ENCODE measurements at regions not wholly inside any gene's neighbourhood (a gene's known extent, or its start where the extent isn't known, plus 50 kb on each side); places are given as distances from the start of the nearest gene placed in this dataset.

DNA sequence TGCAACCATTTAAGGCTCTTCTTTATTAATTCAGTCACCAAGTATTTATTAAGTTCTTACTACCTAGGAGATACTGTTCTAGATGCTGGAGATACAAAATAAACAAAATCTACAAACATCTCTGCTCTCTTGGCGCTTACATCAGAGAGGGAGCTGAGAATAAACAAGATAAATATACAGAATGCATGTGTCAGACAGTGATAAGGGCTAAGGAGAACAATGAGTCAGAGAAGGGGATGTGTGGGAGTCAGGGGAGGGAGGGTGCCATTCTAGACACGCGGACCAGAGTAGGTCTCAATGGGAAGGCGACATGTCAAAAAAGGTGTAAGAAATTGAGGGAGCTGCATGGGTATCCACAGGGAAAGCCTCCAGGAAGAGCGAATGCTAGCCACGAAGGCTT, 393.2 kb downstream of the RWDD3 start:
- TF ChIP-seq EZH2 (IDR thresholded peaks at IDR 0.05; ENCODE audit: low read depth, low read length, severe bottlenecking) (no peak), JUND (IDR thresholded peaks at IDR 0.05; ENCODE audit: low read length) (no peak), SRF (IDR thresholded peaks at IDR 0.05; ENCODE audit: low read depth, low read length) (no peak), POLR2A (IDR thresholded peaks at IDR 0.05; ENCODE audit: control extremely low read depth in 1 of 2, low read depth in 2 of 2, low read length in 2 of 2) (no peak), SIN3A (conservative IDR thresholded peaks at IDR 0.05 in 1 of 2, IDR thresholded peaks at IDR 0.05 in 1 of 2; ENCODE audit: low read depth in 1 of 2, low read length in 2 of 2) (no peak)
- TF ChIP-seq, protein P1, sequence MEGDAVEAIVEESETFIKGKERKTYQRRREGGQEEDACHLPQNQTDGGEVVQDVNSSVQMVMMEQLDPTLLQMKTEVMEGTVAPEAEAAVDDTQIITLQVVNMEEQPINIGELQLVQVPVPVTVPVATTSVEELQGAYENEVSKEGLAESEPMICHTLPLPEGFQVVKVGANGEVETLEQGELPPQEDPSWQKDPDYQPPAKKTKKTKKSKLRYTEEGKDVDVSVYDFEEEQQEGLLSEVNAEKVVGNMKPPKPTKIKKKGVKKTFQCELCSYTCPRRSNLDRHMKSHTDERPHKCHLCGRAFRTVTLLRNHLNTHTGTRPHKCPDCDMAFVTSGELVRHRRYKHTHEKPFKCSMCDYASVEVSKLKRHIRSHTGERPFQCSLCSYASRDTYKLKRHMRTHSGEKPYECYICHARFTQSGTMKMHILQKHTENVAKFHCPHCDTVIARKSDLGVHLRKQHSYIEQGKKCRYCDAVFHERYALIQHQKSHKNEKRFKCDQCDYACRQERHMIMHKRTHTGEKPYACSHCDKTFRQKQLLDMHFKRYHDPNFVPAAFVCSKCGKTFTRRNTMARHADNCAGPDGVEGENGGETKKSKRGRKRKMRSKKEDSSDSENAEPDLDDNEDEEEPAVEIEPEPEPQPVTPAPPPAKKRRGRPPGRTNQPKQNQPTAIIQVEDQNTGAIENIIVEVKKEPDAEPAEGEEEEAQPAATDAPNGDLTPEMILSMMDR (IDR thresholded peaks at IDR 0.05; ENCODE audit: control extremely low read depth in 1 of 3, insufficient read depth in 1 of 3, low read depth in 1 of 3, low read length in 3 of 3), result no peak
- TF ChIP-seq, protein P2, sequence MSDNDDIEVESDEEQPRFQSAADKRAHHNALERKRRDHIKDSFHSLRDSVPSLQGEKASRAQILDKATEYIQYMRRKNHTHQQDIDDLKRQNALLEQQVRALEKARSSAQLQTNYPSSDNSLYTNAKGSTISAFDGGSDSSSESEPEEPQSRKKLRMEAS (IDR thresholded peaks at IDR 0.05), result no peak

All from H1 (cell line).